Kidney epithelial cell (primary cell): ENCODE measurements at regions not wholly inside any gene's neighbourhood (a gene's known extent, or its start where the extent isn't known, plus 50 kb on each side); places are given as distances from the start of the nearest gene placed in this dataset.

ENCODE experiments used
- DNase-seq: peaks from one replicate; pipeline ENCODE4 v3.0.0-alpha.2; 2010; ENCODE audit warnings: low read depth
- H3K27me3 ChIP-seq: 2 replicates; pipeline ENCODE4 v1.6.0; 2011; ENCODE audit warnings: low read length; ENCODE audit not compliant: control insufficient read depth, insufficient read depth
- H3K36me3 ChIP-seq: 2 replicates; pipeline ENCODE4 v1.5.1; 2011; ENCODE audit warnings: low read length; ENCODE audit not compliant: control insufficient read depth, insufficient read depth
- H3K4me3 ChIP-seq: 2 replicates; pipeline ENCODE4 v1.5.1; 2011; ENCODE audit warnings: low read depth, mild to moderate bottlenecking, control low read depth, low read length
- TF ChIP-seq, protein P1 (sequence below): IDR thresholded peaks from 2 replicates; pipeline ENCODE4 v1.5.1; 2011; ENCODE audit warnings: mild to moderate bottlenecking, moderate library complexity, low read length, control low read depth, inconsistent platforms; ENCODE audit not compliant: insufficient read depth, poor library complexity, severe bottlenecking

DNA sequence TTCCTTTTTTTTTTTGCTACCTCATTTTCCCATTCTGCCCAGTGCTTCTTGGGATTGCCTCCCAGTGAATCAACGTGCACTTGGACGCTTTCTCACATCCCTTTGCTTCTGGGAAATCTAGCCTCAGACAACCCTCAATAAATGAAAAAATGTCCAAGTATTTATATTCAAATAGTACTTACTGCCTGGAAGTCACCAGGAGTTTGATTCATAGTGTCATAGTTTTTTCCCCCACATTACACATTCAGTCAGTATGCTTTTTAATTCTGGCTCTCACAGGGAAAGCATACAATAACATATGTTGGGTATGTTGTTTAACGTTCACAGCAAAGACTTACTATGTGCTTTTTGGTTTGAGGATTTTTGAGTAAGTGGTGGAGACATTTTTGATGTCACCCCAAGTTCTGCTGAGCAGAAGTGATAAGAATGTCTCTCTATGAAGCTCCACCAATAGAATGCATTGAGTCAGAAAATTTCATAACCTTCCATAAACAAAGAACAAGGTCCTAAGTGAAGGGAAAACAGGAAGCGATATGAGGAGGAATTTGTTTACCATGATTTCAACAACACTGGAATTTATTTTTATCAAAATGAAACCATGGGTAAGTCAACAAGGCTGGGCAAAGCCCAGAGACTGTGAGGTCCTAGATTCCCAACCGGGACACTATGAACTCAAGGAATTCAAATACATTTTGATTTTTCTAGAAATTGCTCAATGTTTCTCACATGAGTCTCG, 301.2 kb upstream of the BMP2 start:
- Histone ChIP-seq H3K27me3 (no peaks in the 10 kb centered on the region), H3K4me3 (no peak overlapping the region), H3K36me3 (no peaks in the 10 kb centered on the region)
- no peak for DNase-seq
- TF ChIP-seq, protein P1, sequence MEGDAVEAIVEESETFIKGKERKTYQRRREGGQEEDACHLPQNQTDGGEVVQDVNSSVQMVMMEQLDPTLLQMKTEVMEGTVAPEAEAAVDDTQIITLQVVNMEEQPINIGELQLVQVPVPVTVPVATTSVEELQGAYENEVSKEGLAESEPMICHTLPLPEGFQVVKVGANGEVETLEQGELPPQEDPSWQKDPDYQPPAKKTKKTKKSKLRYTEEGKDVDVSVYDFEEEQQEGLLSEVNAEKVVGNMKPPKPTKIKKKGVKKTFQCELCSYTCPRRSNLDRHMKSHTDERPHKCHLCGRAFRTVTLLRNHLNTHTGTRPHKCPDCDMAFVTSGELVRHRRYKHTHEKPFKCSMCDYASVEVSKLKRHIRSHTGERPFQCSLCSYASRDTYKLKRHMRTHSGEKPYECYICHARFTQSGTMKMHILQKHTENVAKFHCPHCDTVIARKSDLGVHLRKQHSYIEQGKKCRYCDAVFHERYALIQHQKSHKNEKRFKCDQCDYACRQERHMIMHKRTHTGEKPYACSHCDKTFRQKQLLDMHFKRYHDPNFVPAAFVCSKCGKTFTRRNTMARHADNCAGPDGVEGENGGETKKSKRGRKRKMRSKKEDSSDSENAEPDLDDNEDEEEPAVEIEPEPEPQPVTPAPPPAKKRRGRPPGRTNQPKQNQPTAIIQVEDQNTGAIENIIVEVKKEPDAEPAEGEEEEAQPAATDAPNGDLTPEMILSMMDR: no peak

DNA sequence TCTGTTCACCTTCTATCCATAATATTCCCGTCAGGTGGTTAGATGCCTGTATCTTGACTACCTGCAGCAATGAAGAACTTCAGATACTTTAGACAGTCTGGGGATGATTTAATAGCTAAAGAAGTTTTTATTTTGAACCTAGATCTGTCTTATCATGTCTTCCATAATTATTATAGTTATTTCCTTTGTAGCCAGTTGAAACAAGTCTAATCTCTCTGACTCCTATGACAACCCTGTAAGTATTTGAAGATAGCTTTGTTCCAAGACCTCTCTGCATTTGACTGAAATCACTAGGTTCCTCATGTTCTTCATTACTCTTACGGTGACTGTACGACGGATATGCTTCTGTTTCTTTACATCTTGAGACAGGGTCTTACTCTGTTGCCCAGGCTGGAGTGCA, 316.6 kb upstream of the BMP2 start:
- DNase-seq: no peak
- Histone ChIP-seq H3K36me3 (no peaks in the 10 kb centered on the region), H3K27me3 (no peaks in the 10 kb centered on the region), H3K4me3 (no peak overlapping the region)
- TF ChIP-seq, protein P1: no peak

DNA sequence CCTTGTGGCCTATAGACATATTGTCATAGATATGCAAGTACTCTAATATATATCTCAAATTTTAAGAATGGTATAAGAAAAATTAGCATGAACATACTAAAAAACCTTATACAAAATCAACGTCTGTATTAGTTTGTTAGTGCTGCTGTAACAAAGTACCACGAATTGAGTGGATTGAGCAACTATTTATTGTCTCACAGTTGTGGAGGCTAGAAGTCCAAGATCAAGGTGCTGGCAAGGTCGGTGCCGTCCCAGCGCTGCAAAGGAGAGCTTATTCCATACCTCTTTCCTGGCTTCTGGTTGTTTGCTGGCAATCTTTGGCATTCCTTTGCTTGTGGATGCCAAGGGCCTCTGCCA, 317.6 kb upstream of the FERMT1 start:
- TF ChIP-seq, protein P1: no peak
- no peaks in the 10 kb centered on the region for H3K36me3 ChIP-seq
- H3K4me3 ChIP-seq: no peak overlapping the region
- no peak for DNase-seq
- H3K27me3 ChIP-seq: no peaks in the 10 kb centered on the region

DNA sequence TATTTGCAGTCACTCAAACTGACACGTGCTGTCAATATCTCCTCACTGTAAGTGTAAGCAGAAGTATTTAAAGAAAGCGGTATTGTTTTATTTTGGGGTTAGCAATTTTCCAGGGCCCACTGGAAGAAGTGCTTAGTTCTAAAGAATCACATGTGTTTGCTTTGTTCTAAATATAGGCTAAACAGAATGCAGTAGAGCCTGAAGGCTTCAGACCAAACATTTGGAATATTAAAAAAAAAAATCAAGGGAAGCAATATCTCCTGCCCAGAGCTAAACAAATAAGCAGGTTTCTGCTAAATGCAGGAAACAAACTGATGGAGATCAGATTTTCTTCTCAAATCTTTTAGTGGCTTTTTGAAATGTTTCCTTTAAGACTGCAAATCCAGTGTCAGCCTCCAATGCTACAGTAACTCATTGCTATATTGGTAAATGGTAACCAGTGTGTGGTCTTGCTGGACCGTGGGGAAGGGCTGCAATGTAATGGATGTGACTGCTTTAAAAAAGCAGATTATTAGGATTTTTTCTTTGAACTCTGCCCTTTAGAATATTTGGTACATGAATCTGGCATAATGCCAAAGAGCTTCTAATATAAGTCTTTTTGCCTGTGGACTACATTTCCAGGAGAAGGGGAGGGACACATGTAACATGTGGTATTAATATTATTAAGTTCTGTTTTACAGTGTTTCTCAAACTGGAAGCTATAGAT, 317.1 kb upstream of the FERMT1 start:
- H3K4me3 ChIP-seq: no peak overlapping the region
- no peaks in the 10 kb centered on the region for H3K27me3 ChIP-seq
- H3K36me3 ChIP-seq: no peaks in the 10 kb centered on the region
- TF ChIP-seq, protein P1: no peak
- no peak for DNase-seq

DNA sequence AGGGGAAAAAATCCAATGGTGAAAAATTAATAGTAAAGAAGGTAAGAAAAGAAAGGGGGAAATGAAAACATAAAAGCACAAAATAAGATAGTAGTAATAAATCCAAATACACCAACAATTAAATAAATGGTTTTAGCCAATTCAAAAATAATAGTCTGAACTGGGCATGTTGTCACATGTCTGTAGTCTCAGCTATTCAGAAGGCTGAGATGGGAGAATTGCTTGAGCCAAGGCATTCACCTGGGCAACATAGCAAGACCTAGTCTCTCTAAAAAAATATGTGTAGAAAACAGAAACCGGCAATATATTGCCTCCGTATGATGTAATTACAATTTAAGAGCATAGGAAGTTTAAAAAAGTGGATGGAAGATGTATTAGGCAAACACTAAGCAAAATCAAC, 311.3 kb upstream of the FERMT1 start:
- no peaks in the 10 kb centered on the region for H3K36me3 ChIP-seq
- TF ChIP-seq, protein P1: no peak
- DNase-seq: no peak

More for the DNA sequence above, 311.3 kb upstream of the FERMT1 start:
- no peaks in the 10 kb centered on the region for H3K27me3 ChIP-seq
- no peak overlapping the region for H3K4me3 ChIP-seq
